ENCODE measurements at regions not wholly inside any gene's neighbourhood (a gene's known extent, or its start where the extent isn't known, plus 50 kb on each side); places are given as distances from the start of the nearest gene placed in this dataset.
"Not testable (repeated sequence)": the region's sequence is repeated elsewhere in the genome, so short reads cannot be mapped to it uniquely, and the experiment has no call there.

DNA sequence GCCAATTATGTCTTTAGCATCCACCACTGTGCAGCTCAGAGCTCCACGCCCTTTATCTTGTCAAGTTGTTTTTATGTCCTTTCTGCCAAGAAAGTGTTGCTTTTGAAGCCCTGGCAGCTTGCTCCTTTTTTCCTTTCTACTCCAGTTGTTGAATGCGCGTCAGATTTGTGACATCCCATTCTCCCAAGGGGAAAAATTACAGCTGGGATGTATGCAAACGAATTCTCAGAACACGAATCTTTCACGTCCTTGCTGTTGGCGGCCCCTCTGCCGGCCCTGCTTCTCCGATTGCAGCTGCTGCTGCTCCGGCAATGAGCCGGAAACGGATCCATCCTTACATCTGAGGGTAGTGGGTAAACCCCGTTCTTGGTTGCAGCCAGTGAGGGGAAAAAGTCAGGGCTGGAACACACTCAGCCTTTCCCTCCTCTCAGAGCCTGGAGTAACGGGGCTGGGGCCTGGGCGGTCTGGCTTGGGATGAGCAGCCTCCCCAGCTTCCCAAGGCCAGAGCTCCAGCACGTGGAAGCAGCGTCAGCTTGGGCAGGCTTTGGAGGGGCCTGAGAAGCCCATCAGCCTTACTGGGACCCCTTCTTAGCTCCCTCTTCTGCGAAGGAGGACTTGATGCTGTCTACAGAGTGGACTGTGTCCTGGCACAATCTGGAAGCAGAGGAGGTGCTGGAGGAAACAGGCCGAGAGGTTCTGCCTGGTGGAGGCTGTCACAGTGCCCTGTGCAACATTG is 79.0 kb upstream of the CHST15 start:
- TF ChIP-seq, protein P1, sequence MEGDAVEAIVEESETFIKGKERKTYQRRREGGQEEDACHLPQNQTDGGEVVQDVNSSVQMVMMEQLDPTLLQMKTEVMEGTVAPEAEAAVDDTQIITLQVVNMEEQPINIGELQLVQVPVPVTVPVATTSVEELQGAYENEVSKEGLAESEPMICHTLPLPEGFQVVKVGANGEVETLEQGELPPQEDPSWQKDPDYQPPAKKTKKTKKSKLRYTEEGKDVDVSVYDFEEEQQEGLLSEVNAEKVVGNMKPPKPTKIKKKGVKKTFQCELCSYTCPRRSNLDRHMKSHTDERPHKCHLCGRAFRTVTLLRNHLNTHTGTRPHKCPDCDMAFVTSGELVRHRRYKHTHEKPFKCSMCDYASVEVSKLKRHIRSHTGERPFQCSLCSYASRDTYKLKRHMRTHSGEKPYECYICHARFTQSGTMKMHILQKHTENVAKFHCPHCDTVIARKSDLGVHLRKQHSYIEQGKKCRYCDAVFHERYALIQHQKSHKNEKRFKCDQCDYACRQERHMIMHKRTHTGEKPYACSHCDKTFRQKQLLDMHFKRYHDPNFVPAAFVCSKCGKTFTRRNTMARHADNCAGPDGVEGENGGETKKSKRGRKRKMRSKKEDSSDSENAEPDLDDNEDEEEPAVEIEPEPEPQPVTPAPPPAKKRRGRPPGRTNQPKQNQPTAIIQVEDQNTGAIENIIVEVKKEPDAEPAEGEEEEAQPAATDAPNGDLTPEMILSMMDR (IDR thresholded peaks at IDR 0.05; ENCODE audit: insufficient read depth, missing control alignments), result no peak
- DNase-seq (ENCODE audit: insufficient read length, low spot score) (no peak), FAIRE-seq (no peak)

DNA sequence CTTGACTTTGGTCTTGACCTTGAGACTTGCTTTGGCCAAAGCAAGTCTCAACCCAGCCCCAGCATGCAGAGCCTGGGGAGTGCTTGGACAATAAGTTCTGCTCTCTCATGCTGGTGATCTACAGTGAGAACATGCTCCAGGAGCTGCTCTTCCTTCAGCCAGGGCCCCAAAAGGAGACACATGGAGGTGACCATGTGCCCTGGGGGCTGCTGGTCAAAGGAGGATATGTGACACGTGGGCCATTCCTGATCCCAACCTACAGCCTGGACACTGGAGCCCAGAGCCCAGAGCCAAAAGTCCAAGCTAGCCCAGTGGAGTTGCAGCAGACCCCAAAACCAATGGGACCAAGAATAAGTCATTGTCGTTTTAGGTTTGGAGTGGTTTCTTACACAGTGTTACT is 78.2 kb upstream of the CHST15 start:
- TF ChIP-seq, protein P1 (IDR thresholded peaks at IDR 0.05; ENCODE audit: insufficient read depth, missing control alignments), result no peak
- DNase-seq (ENCODE audit: insufficient read length, low spot score) (no peak), FAIRE-seq (no peak)

DNA sequence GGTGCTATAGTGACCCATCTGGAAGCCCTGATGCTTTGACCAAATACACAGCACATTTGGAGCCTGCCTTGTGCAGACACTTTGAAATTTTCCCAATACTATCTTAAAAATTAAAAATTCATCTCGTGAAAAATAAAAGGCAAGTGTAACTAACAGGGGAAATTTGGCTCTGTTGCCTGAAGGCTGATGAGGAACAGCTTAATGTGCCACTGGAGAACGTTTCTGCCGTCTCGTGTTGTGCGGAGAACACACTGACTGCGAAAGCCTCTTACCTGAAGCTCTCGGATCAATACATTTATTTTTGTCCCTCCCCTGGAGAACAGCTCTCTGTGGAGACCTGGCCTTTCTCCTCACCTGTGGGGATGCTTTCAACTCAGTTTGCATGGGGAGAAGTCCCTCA is 77.2 kb upstream of the CHST15 start:
- FAIRE-seq (no peak), DNase-seq (ENCODE audit: insufficient read length, low spot score) (no peak)
- TF ChIP-seq, protein P1 (IDR thresholded peaks at IDR 0.05; ENCODE audit: insufficient read depth, missing control alignments), result no peak

DNA sequence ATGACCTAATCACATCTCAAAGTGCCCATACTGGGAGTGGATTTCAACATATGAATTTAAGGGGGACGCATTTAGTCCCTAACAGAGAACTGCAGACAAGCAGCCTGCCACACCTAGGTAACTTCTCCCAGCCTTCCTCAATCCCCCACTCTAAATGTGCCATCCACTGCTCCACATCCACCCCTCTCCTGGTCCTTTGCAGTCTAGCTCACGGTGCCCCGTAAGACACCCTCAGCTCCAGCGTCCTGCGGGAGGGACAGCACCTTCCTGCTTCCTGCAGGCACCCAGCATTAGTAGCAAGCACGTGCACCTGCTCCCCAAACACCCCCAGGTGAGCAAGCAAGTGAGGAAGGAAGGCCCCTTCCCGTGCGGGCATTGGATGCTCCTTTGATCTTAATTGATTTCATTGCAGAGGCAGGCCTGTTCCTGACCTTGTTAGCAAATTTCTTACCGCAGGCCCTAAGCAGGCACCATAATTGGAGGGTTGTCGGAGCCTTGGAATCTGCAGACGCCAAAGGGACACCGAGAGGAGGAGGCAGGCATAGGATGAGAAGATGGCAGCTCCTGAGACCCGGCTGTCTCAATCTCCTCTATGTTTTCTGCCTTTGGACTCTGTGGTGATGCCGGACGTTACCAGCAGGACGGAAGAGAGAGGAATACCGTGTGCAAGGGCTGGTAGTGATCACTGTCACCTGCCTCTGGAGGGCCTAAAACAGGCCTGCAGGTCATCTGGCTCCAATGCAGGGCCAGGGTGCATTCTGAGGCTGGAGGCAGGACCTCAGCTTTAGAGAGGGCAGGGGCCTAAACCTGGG is 75.8 kb upstream of the CHST15 start:
- no peak for DNase-seq (ENCODE audit: insufficient read length, low spot score)
- TF ChIP-seq, protein P1 (IDR thresholded peaks at IDR 0.05; ENCODE audit: insufficient read depth, missing control alignments), result no peak
- FAIRE-seq, result no peak

DNA sequence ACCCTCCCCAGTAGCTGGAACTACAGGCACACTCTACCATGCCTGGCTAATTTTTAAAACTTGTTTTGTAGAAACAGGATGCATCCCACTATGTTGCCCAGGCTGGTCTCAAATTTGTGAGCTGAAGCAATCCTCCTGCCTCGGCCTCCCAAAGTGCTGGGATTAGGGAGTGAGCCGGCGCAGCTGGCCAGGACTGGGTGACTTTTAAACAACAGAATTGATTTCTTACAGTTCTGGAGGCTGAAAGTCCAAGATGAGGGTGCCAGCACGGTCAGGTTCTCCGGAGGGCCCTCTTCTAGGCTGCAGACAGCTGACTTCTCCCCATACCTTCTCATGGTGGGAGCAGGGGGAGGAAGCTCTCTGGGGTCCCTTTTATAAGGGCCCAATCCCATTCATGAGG is 75.2 kb upstream of the CHST15 start:
- TF ChIP-seq, protein P1 (IDR thresholded peaks at IDR 0.05; ENCODE audit: insufficient read depth, missing control alignments), result no peak
- no peak for FAIRE-seq
- DNase-seq (ENCODE audit: insufficient read length, low spot score), result no peak

DNA sequence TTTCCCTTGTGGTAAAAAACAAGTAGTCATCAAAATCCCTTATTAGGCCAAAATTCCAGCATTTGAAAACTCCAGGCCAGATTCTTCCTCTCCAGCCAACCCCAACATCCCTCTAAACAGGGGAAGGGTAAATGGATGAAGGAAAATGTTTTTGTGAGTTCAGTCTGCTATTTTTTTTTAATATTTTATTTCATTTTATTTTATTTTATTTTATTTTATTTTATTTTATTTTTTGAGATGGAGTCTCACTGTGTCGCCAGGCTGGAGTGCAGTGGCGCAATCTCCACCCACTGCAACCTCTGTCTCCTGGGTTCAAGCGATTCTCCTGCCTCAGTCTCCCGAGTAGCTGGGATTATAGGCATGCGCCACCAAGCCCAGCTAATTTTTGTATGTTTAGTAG is 74.5 kb upstream of the CHST15 start:
- DNase-seq (ENCODE audit: insufficient read length, low spot score), result not testable (repeated sequence)

DNA sequence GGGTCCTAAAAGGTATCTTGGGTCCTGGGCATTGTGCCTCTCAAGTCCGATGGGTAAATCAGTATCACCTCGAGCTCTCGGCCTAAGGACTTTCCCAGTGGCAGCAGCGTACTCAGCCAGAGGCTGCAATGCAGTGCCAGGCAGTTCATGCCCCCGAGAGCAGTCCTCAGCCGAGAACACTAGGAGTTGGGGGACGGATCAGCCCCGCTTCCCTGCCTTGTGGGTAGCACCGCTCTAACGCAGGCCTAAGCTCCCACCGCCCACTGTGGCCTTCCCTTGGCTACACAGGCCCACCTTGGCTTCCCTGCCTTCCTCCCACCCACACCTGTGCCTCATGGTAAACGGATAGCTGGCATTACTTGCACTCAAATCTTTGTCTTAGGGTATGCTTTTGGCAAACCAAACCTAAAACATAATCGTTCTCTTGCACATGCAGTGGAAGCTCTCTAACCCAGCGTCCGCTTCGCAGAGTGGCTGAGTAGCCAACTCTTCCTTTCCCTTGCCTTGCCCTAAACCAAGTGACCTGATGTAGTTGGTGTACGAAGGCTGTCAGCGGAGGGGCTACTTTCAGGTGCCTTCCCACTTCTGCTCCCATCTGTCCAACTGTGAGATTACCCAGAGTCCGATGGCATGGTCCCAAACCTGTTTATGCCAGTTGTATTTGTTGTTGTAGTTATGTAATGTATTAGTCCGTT is 73.2 kb upstream of the CHST15 start:
- no peak for FAIRE-seq
- no peak for DNase-seq (ENCODE audit: insufficient read length, low spot score)
- TF ChIP-seq, protein P1 (IDR thresholded peaks at IDR 0.05; ENCODE audit: insufficient read depth, missing control alignments), result no peak

More for the DNA sequence above, 74.5 kb upstream of the CHST15 start:
- FAIRE-seq, result not testable (repeated sequence)

Data from D721Med (cell line).